Astrocyte (in vitro differentiated cells and primary cell): ENCODE measurements at regions not wholly inside any gene's neighbourhood (a gene's known extent, or its start where the extent isn't known, plus 50 kb on each side); places are given as distances from the start of the nearest gene placed in this dataset.

Source experiments
- EZH2 ChIP-seq: IDR thresholded peaks from 2 replicates; pipeline ENCODE4 v1.6.1; 2012; ENCODE audit warnings: mild to moderate bottlenecking, low read length, inconsistent platforms; ENCODE audit not compliant: insufficient read depth
- TF ChIP-seq, protein P1 (sequence below): IDR thresholded peaks from 2 replicates; pipeline ENCODE4 v1.5.1; 2011; ENCODE audit warnings: low read depth, mild to moderate bottlenecking, inconsistent platforms, low read length, moderate library complexity; ENCODE audit not compliant: insufficient read depth

DNA sequence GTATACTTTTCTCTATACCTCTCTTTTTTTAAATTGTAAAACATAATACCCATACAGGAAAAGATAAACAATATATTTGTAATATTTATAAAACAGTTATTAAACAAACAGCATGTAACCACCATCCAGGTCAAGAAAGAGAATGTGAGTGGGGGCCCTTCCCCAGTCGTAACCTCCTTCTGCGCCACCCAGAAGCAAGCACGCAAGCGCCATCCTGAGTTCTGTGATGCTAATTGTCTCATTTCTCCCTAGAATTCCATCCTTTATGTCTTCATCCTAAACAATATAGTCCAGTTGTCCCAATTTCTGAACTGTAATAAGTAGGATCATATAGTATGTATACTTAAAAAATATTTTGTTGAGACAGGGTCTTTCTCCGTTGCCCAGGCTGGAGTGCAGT is 129.5 kb downstream of the EXOC5 start:
- TF ChIP-seq, protein P1, sequence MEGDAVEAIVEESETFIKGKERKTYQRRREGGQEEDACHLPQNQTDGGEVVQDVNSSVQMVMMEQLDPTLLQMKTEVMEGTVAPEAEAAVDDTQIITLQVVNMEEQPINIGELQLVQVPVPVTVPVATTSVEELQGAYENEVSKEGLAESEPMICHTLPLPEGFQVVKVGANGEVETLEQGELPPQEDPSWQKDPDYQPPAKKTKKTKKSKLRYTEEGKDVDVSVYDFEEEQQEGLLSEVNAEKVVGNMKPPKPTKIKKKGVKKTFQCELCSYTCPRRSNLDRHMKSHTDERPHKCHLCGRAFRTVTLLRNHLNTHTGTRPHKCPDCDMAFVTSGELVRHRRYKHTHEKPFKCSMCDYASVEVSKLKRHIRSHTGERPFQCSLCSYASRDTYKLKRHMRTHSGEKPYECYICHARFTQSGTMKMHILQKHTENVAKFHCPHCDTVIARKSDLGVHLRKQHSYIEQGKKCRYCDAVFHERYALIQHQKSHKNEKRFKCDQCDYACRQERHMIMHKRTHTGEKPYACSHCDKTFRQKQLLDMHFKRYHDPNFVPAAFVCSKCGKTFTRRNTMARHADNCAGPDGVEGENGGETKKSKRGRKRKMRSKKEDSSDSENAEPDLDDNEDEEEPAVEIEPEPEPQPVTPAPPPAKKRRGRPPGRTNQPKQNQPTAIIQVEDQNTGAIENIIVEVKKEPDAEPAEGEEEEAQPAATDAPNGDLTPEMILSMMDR, result no peak
- TF ChIP-seq EZH2, result no peak
